ENCODE measurements at regions not wholly inside any gene's neighbourhood (a gene's known extent, or its start where the extent isn't known, plus 50 kb on each side); places are given as distances from the start of the nearest gene placed in this dataset.

DNA sequence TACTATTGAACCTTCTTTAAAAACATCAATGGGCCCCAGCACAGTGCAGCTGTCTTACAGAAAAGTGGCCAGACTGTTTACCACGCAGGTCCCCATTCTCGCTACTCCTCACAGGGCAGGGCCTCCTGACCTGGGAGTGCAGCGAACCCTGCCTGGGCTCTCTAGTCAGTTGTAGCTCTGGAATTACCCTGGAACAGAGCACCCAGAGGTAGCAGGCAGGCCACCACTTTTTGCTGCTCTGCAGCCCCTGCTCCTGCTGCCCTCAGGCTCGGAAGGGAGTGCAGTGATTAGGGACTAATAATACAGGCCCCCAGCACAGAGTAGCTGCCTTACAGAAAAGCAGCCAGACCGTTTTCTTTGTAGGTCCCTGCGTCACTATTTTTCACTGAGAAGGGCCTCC lies 1563.0 kb downstream of the SUCLG1 start:
- Mint-ChIP-seq H3K27ac (no peak overlapping the region), H3K4me3 (no peak overlapping the region), H3K4me1 (no peaks in the 10 kb centered on the region), H3K36me3 (no peaks in the 10 kb centered on the region), H3K27me3 (no peaks in the 10 kb centered on the region), H3K9me3 (peaks cover 3 to 4% of the 10 kb centered on the region in 2 donors)
- no peak for DNase-seq
- ATAC-seq (replicated peaks), result no peak

DNA sequence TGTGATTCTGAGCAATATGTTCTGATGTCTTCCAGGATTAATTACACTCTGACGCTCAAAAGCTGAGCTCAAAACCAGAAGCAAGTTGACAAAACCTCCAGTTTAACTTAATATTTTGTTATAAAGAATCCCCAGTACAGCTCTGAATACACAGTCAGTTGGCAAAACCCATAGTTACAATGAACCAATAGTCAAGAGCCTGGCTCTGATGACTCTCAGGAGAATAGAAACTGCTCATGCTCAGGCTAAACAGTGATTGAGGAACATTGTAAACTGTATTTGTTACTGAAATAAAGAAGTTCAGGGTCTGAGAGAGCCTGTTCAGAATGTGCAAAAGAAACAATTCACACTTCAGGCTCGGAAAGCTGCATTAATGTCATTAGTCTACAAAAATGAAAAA lies 1565.9 kb downstream of the SUCLG1 start:
- ATAC-seq (replicated peaks), result no peak

DNA sequence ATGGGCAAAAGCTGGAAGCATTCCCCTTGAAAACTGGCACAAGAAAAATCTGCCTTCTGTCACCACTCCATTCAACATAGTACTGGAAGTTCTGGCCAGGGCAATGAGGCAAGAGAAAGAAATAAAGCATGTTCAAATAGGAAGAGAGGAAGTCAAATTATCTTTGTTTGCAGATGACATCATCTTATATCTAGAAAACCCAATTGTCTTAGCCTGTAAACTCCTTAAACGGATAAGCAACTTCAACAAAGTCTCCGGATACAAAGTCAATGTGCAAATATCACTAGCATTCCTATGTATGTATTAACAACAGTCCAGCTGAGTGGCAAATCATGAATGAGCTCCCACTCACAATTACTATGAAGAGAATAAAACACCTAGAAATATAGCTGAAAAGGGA lies 1579.3 kb downstream of the SUCLG1 start:
- Mint-ChIP-seq H3K27ac (no peak overlapping the region), H3K36me3 (no peaks in the 10 kb centered on the region), H3K27me3 (no peaks in the 10 kb centered on the region), H3K9me3 (peaks cover 6 to 14% of the 10 kb centered on the region in 2 donors), H3K4me1 (no peaks in the 10 kb centered on the region), H3K4me3 (no peak overlapping the region)
- ATAC-seq (replicated peaks), result no peak
- DNase-seq, result no peak

More for the DNA sequence above, 1565.9 kb downstream of the SUCLG1 start:
- DNase-seq, result no peak
- no peaks in the 10 kb centered on the region for H3K4me1 Mint-ChIP-seq
- H3K9me3 Mint-ChIP-seq, result peaks cover 3 to 4% of the 10 kb centered on the region in 2 donors
- H3K36me3 Mint-ChIP-seq, result no peaks in the 10 kb centered on the region
- no peak overlapping the region for H3K27ac Mint-ChIP-seq
- H3K4me3 Mint-ChIP-seq, result no peak overlapping the region
- no peaks in the 10 kb centered on the region for H3K27me3 Mint-ChIP-seq

DNA sequence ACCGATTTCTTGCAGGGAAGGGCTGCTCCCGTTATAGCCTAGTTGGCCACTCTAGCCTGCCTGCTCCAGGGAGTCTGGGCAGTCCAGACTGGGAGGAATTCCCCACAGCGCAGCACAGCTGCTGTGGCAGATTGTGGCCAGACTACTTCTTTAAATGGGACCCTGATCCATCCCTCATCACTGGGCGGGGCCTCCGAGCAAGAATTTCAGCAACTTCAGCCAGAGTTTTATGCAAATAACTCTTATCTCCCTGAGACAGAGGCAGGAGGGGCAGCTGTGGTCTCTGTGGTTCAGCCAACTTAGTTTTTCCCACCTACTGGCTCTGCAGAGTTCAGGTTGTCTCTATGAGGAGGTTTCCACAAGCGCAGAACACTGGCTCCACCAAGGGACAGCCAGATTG lies 1583.2 kb downstream of the SUCLG1 start:
- H3K36me3 Mint-ChIP-seq, result no peaks in the 10 kb centered on the region
- peaks cover 6 to 11% of the 10 kb centered on the region in 2 donors for H3K9me3 Mint-ChIP-seq
- DNase-seq (no peak), ATAC-seq (replicated peaks) (no peak)
- no peaks in the 10 kb centered on the region for H3K4me1 Mint-ChIP-seq
- H3K27ac Mint-ChIP-seq, result no peak overlapping the region
- no peak overlapping the region for H3K4me3 Mint-ChIP-seq
- H3K27me3 Mint-ChIP-seq, result no peaks in the 10 kb centered on the region

DNA sequence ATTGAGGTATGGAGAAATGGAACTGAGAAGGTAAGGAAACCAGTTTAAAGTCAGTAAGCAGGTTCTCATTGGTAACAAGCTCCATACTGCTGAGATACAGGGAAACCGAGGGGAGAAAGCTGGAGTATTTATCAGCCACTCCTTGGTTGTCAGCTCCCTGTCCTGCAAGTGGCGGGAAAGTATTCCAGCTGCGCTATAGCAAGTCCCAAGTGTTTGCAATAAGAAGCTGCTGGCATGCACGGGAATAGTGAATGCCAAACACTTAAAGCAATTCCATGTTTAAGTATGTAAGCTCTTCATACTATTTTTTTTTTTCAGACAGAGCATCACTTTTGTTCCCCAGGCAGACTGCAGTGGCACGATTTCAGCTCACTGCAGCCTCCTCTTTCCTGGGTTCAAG lies 1601.1 kb downstream of the SUCLG1 start:
- no peaks in the 10 kb centered on the region for H3K27me3 Mint-ChIP-seq
- H3K36me3 Mint-ChIP-seq, result no peaks in the 10 kb centered on the region
- DNase-seq, result no peak
- H3K27ac Mint-ChIP-seq, result no peak overlapping the region
- H3K4me1 Mint-ChIP-seq, result no peaks in the 10 kb centered on the region
- no peak for ATAC-seq (replicated peaks)
- H3K4me3 Mint-ChIP-seq, result no peak overlapping the region
- H3K9me3 Mint-ChIP-seq, result peaks cover 1 to 5% of the 10 kb centered on the region in 2 donors

DNA sequence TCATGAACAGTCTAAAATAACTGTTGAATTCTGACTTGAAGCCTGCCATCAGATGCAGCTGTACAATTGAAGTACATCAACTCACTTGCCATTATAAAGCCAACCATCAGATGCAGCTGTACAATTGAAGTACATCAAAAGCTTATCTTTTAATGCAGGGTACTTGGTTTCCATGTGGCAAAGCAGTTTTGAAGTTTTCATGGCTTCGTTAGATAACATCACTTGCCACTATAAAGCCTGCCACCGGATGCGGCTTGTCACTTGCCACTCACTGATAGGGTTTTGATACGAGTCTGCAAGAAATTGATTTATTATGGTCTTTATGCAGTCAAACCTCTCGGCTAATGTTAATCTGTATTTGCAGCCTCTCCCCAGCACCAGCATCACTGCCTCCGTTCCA lies 1605.8 kb downstream of the SUCLG1 start:
- Mint-ChIP-seq H3K27ac (no peak overlapping the region), H3K4me1 (no peaks in the 10 kb centered on the region), H3K4me3 (no peak overlapping the region), H3K36me3 (no peaks in the 10 kb centered on the region), H3K9me3 (peaks cover 0 to 3% of the 10 kb centered on the region in 2 donors), H3K27me3 (no peaks in the 10 kb centered on the region)
- ATAC-seq (replicated peaks), result no peak
- no peak for DNase-seq

DNA sequence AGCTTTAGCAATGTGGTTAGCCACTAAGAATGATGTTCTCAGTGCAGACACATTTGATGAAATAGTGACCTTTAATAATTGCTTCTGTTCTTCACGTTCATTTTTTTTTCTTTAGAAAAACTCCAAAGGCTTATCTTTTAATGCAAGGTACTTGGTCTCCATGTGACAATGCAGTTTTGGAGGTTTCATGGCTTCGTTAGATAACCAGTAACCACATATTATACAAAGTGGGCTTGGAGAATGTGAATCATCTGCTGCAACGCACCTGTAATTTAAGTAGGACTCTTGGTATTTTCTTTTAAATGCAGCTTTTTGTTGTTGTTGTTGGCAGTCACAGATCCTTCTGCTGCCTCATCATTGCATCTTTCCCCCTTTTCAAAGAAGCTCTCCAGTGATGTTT lies 1606.3 kb downstream of the SUCLG1 start:
- Mint-ChIP-seq H3K36me3 (no peaks in the 10 kb centered on the region), H3K4me3 (no peak overlapping the region), H3K27me3 (no peaks in the 10 kb centered on the region), H3K9me3 (peaks cover 0 to 3% of the 10 kb centered on the region in 2 donors), H3K27ac (no peak overlapping the region), H3K4me1 (no peaks in the 10 kb centered on the region)
- DNase-seq (no peak), ATAC-seq (replicated peaks) (no peak)

DNA sequence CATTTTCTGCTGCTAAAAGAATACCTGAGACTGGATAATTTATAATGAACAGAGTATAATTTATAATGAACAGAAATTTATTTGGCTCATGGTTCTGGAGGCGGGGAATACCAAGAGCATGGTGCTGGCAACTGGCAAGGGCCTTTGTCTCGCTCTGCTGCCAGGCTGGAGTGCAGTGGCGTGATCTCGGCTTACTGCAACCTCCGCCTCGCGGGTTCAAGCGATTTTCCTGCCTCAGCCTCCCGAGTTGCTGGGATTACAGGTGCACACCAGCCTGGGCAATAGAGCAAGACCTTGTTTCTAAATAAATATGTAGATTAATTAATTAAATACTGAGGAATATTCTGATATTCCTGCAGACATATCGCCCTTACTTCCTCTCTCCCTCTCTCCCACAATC lies 1610.8 kb downstream of the SUCLG1 start:
- Mint-ChIP-seq H3K9me3 (peaks cover 0 to 4% of the 10 kb centered on the region in 2 donors), H3K36me3 (no peaks in the 10 kb centered on the region), H3K27ac (no peak overlapping the region), H3K4me3 (no peak overlapping the region), H3K27me3 (no peaks in the 10 kb centered on the region), H3K4me1 (no peaks in the 10 kb centered on the region)
- ATAC-seq (replicated peaks), result no peak
- DNase-seq, result no peak

DNA sequence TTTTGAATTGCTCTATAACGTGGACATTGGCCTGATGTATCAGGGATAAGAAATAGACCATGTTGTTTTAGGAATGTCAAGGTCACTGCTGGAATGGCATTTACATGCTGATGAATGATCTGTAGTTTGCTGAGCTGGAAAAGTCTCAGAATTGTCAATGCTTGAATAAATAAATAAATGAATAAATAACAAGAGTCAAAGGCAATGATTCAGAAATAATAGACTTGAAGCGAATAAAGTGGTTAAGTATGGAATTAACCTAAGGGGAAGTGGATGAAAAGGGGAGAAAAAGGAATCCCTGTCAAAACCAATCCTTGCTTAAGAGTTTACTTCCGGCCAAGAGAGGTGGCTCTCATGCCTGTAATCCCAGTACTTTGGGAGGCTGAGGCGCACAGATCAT lies 1620.0 kb downstream of the SUCLG1 start:
- H3K4me3 Mint-ChIP-seq, result no peak overlapping the region
- H3K27me3 Mint-ChIP-seq, result no peaks in the 10 kb centered on the region
- ATAC-seq (replicated peaks) (no peak), DNase-seq (no peak)
- no peaks in the 10 kb centered on the region for H3K4me1 Mint-ChIP-seq
- no peak overlapping the region for H3K27ac Mint-ChIP-seq
- H3K36me3 Mint-ChIP-seq, result no peaks in the 10 kb centered on the region
- no peaks in the 10 kb centered on the region for H3K9me3 Mint-ChIP-seq

DNA sequence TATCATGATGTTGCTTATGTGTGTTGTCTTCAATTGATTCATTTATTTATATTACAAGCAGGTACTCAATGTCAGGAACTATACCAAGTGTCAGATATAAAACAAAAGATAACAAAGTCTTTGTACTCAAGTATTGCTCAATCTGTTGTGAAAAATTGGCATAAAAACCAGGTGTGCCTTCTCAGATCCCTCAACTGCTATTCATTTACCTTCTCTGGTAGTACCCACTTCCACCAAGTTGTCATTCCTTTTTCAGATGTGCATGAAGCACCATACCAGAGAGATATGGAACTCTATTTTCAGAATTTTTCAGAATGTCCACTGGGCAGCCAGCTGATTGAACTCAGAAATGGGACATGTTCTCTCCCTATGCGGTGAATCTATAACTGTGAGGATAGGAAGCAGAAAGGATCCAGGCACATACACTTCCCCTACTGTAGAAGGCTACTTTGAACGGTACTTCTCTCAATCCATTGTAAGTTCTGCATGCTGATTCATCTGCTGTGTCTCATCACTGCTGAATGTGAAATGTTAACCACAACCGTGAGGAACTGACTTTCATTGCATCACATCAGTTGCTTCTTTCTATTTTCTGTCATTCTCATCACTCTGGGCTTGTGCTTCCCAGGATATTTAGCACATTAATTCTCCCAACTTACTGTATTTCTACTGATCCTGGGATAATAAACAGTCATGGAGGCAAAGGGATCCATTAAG lies 1621.3 kb downstream of the SUCLG1 start:
- Mint-ChIP-seq H3K36me3 (no peaks in the 10 kb centered on the region), H3K4me1 (no peaks in the 10 kb centered on the region), H3K27me3 (no peaks in the 10 kb centered on the region), H3K27ac (no peak overlapping the region), H3K9me3 (no peaks in the 10 kb centered on the region), H3K4me3 (no peak overlapping the region)
- DNase-seq (no peak), ATAC-seq (replicated peaks) (no peak)

DNA sequence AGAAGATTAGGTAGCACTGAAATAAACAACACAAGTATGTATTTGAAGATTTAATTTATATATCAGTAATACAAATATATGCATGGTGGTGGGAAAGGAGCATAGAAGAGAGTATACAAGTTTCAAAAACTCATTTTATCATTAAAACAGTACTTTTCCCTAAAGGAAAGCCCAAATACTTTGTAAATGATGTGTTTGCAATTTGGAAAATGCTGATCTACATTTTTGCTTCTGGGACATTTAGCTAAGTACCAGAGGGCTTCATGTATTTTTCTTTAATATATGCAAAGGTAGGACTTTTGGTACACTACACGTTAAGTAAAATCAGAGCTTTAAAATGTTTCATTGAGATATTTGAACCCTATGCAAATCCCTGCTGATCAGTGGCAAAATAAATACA lies 1624.2 kb downstream of the SUCLG1 start:
- DNase-seq (no peak), ATAC-seq (replicated peaks) (no peak)
- H3K27me3 Mint-ChIP-seq, result no peaks in the 10 kb centered on the region
- H3K36me3 Mint-ChIP-seq, result no peaks in the 10 kb centered on the region
- H3K4me3 Mint-ChIP-seq, result no peak overlapping the region
- no peak overlapping the region for H3K27ac Mint-ChIP-seq
- peaks cover 0 to 2% of the 10 kb centered on the region in 2 donors for H3K9me3 Mint-ChIP-seq
- no peaks in the 10 kb centered on the region for H3K4me1 Mint-ChIP-seq

DNA sequence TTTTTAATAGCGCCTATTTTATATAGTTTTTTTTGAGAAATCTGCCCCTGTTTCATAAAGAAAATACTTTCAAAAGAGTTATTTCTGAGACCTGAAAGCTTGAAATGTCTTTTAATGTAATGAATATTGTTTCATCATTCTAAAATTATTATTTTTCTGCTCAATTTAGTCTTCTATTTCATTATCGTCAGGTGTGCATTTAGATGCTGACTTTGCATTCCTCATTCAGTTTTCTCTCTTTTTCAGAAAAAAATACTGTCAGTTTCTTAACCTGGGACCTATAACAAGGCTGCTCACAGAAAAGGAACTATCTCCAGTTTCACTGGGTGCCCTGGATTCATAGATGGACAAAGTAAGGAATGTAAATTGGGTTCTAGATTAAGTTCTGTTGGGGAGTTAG lies 1631.7 kb downstream of the SUCLG1 start:
- H3K27me3 Mint-ChIP-seq, result no peaks in the 10 kb centered on the region

DNA sequence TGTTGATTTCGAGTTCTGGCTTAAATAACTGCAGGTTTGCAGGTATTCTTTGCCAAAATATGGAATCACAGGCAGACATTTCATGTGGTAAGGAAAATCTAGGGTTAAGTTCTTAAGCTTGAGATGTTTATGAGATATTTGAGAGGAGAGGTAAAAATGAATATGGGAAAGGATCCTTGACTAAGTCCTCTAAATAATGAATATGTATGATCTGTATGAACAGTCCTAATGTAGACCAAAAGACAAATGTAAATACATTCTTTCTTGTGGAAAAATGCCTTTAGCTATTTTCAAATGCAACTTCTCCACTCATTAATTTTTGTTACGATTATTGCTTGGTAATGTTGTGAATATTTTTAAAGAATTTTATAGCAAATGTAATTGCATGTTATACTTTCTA lies 1632.6 kb downstream of the SUCLG1 start:
- DNase-seq, result no peak
- H3K4me3 Mint-ChIP-seq, result no peak overlapping the region
- no peaks in the 10 kb centered on the region for H3K27me3 Mint-ChIP-seq
- H3K4me1 Mint-ChIP-seq, result no peaks in the 10 kb centered on the region
- no peaks in the 10 kb centered on the region for H3K36me3 Mint-ChIP-seq
- peaks cover 0 to 4% of the 10 kb centered on the region in 2 donors for H3K9me3 Mint-ChIP-seq
- no peak for ATAC-seq (replicated peaks)
- no peak overlapping the region for H3K27ac Mint-ChIP-seq

More for the DNA sequence above, 1631.7 kb downstream of the SUCLG1 start:
- no peaks in the 10 kb centered on the region for H3K36me3 Mint-ChIP-seq
- H3K9me3 Mint-ChIP-seq, result peaks cover under 1 to 4% of the 10 kb centered on the region in 2 donors
- no peak for ATAC-seq (replicated peaks)
- no peak for DNase-seq
- H3K4me3 Mint-ChIP-seq, result no peak overlapping the region
- H3K27ac Mint-ChIP-seq, result no peak overlapping the region
- H3K4me1 Mint-ChIP-seq, result no peaks in the 10 kb centered on the region

DNA sequence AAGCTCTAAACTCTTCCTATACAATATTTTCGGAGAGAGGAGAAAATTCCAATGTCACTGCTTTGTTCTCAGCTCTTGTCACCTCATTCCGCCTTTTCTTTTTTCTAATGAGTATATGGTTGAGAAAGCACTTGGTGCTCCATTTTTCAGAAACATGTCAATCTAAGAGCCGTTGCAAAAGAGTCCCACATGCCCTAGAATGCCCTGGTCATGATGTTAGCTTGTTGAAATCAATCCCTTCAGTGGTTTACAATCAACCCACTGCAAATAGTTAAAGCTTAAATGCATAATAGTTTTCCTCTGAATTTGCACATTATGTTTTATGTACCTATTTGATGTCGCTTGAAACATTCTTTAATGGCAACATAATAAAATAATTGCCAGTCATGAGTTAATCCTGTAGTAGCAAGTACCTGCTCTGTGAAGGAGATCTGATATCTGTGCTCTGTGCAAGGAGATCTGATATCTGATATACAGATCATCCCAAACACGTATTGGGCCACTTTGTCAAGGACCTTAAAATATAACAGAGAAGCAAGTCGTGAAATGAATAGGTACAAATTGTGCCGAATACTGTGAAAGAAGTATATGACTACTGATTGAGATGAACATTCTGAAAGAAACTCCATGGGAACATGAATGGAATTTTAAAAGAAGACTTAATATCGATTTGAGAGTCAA lies 1633.5 kb downstream of the SUCLG1 start:
- H3K9me3 Mint-ChIP-seq, result peaks cover 0 to 4% of the 10 kb centered on the region in 2 donors
- H3K27me3 Mint-ChIP-seq, result no peaks in the 10 kb centered on the region
- DNase-seq, result no peak
- H3K27ac Mint-ChIP-seq, result no peak overlapping the region
- no peaks in the 10 kb centered on the region for H3K36me3 Mint-ChIP-seq
- no peak overlapping the region for H3K4me3 Mint-ChIP-seq
- H3K4me1 Mint-ChIP-seq, result no peaks in the 10 kb centered on the region
- ATAC-seq (replicated peaks), result no peak

DNA sequence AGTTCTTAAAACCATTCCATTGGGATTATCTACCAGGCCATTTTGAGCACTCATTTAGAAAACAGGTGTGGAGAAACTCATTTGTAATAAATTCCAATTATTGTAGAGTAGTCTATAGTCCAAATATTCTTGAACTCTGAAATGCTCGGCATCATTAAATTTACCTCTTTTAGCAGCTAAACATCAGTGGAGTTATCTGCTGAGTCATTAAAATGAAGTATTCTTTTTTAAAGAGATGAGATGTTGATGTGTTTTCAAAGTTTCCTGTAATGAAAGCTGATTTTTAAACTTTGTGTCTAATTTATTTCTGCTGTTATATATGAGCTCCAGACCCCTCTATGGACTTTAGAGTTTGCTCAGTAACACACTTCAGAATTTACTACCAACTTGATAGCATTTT lies 1635.2 kb downstream of the SUCLG1 start:
- Mint-ChIP-seq H3K27me3 (no peaks in the 10 kb centered on the region), H3K4me1 (no peaks in the 10 kb centered on the region), H3K9me3 (peaks cover 0 to 4% of the 10 kb centered on the region in 2 donors), H3K36me3 (no peaks in the 10 kb centered on the region), H3K4me3 (no peak overlapping the region), H3K27ac (no peak overlapping the region)
- no peak for DNase-seq
- ATAC-seq (replicated peaks), result no peak
